GM10248 (cell line): ENCODE measurements at regions not wholly inside any gene's neighbourhood (a gene's known extent, or its start where the extent isn't known, plus 50 kb on each side); places are given as distances from the start of the nearest gene placed in this dataset.

ENCODE experiments used
- CTCF ChIA-PET: fragments of 300-600 bp; sonication (Branson Sonifier 250); formaldehyde crosslinking; extraction: SDS; loops from one replicate; lab custom pipeline; 2021; ENCODE audit warnings: antibody characterized with exemption; lab: Yijun Ruan, JAX
- POLR2A ChIA-PET: fragments of 350-650 bp; sonication (Branson Sonifier 250); formaldehyde crosslinking; extraction: SDS; loops from one replicate; lab custom pipeline; 2020; ENCODE audit warnings: antibody characterized with exemption; lab: Yijun Ruan, JAX
- DNase-seq: peaks from one replicate; pipeline ENCODE4 v3.0.0; 2012; ENCODE audit errors: extremely low spot score
- CTCF ChIP-seq: IDR thresholded peaks from 2 replicates; pipeline ENCODE4 v1.5.1; 2012; ENCODE audit warnings: mild to moderate bottlenecking, low read depth; ENCODE audit errors: extremely low read depth, missing control alignments, control extremely low read depth

GRCh38 chr13:89554801-89555200 is 1792.7 kb upstream of the MIR17HG start:
- POLR2A ChIA-PET: no interaction called here
- CTCF ChIA-PET: interaction anchor here (0.9 kb wide), 1 partner anchor 9 kb away, joined by 3 read pairs; no protein-coding TSS in a partner anchor
- DNase-seq: no peak
- no peak for TF ChIP-seq CTCF

- no peak for DNase-seq
- no peak for TF ChIP-seq CTCF
- CTCF ChIA-PET: no interaction called here
- POLR2A ChIA-PET: no interaction called here
These were observed 1781.9 kb upstream of the MIR17HG start for GRCh38 chr13:89565476-89566100.

GRCh38 chr13:89567025-89567424 is 1780.5 kb upstream of the MIR17HG start:
- TF ChIP-seq CTCF: no peak
- POLR2A ChIA-PET: no interaction called here
- DNase-seq: no peak
- CTCF ChIA-PET: no interaction called here

GRCh38 chr13:89568276-89568675 is 1779.2 kb upstream of the MIR17HG start:
- CTCF ChIA-PET: no interaction called here
- no peak for TF ChIP-seq CTCF
- no peak for DNase-seq
- POLR2A ChIA-PET: no interaction called here

- TF ChIP-seq CTCF: no peak
- CTCF ChIA-PET: no interaction called here
- POLR2A ChIA-PET: no interaction called here
- DNase-seq: no peak
These were observed 1778.7 kb upstream of the MIR17HG start for GRCh38 chr13:89568746-89569145.

GRCh38 chr13:89571676-89572075 is 1775.8 kb upstream of the MIR17HG start:
- TF ChIP-seq CTCF: no peak
- CTCF ChIA-PET: no interaction called here

More at GRCh38 chr13:89571676-89572075, 1775.8 kb upstream of the MIR17HG start:
- no peak for DNase-seq
- POLR2A ChIA-PET: no interaction called here
